Osteocyte (in vitro differentiated cells): ENCODE measurements at regions not wholly inside any gene's neighbourhood (a gene's known extent, or its start where the extent isn't known, plus 50 kb on each side); places are given as distances from the start of the nearest gene placed in this dataset.

Source experiments
- DNase-seq: peaks from one replicate; pipeline ENCODE4 v3.0.0; 2021; ENCODE audit warnings: mixed read lengths; ENCODE audit not compliant: unreplicated experiment; ENCODE audit errors: extremely low spot score
- H3K27ac Mint-ChIP-seq: one replicate; pipeline ENCODE4 v1.8.0; 2021; ENCODE audit warnings: mild to moderate bottlenecking, mixed read lengths; ENCODE audit not compliant: unreplicated experiment
- H3K27me3 Mint-ChIP-seq: one replicate; pipeline ENCODE4 v1.8.0; 2021; ENCODE audit warnings: mixed read lengths; ENCODE audit not compliant: unreplicated experiment
- H3K36me3 Mint-ChIP-seq: one replicate; pipeline ENCODE4 v1.8.0; 2021; ENCODE audit warnings: mixed read lengths; ENCODE audit not compliant: unreplicated experiment
- H3K4me1 Mint-ChIP-seq: one replicate; pipeline ENCODE4 v1.8.0; 2021; ENCODE audit warnings: mixed read lengths; ENCODE audit not compliant: unreplicated experiment
- H3K4me3 Mint-ChIP-seq: one replicate; pipeline ENCODE4 v1.8.0; 2021; ENCODE audit warnings: mild to moderate bottlenecking, moderate library complexity, mixed read lengths; ENCODE audit not compliant: unreplicated experiment
- H3K9me3 Mint-ChIP-seq: one replicate; pipeline ENCODE4 v1.8.0; 2021; ENCODE audit warnings: mixed read lengths; ENCODE audit not compliant: unreplicated experiment
- CTCF ChIP-seq: fragments of 200-600 bp; sonication (generic); IDR thresholded peaks from 2 replicates; pipeline ENCODE4 v1.5.0; 2021; ENCODE audit warnings: antibody characterized with exemption, mild to moderate bottlenecking, moderate library complexity

GRCh38 chr3:193981504-193981903 lies 154.4 kb upstream of the HES1 start:
- Mint-ChIP-seq H3K27me3 (peaks cover 36% of the 10 kb centered on the region), H3K36me3 (no peaks in the 10 kb centered on the region), H3K9me3 (no peaks in the 10 kb centered on the region), H3K4me1 (peaks cover 13% of the 10 kb centered on the region), H3K27ac (no peak overlapping the region), H3K4me3 (no peak overlapping the region)
- DNase-seq: no peak
- TF ChIP-seq CTCF: no peak

GRCh38 chr3:193982258-193982659 lies 153.7 kb upstream of the HES1 start:
- H3K36me3 Mint-ChIP-seq: peaks cover 3% of the 10 kb centered on the region
- no peak overlapping the region for H3K4me3 Mint-ChIP-seq
- DNase-seq: no peak
- no peak overlapping the region for H3K27ac Mint-ChIP-seq
- H3K27me3 Mint-ChIP-seq: peaks cover 41% of the 10 kb centered on the region
- TF ChIP-seq CTCF: no peak
- no peaks in the 10 kb centered on the region for H3K9me3 Mint-ChIP-seq
- peaks cover 16% of the 10 kb centered on the region for H3K4me1 Mint-ChIP-seq

GRCh38 chr3:193983846-193984818 lies 151.8 kb upstream of the HES1 start:
- Mint-ChIP-seq H3K9me3 (no peaks in the 10 kb centered on the region), H3K27ac (no peak overlapping the region), H3K36me3 (peaks cover 3% of the 10 kb centered on the region), H3K4me1 (peaks cover 16% of the 10 kb centered on the region), H3K27me3 (peaks cover 58% of the 10 kb centered on the region), H3K4me3 (no peak overlapping the region)
- no peak for TF ChIP-seq CTCF
- DNase-seq: no peak

- Mint-ChIP-seq H3K36me3 (peaks cover 5% of the 10 kb centered on the region), H3K27ac (no peak overlapping the region), H3K4me1 (peaks cover 12% of the 10 kb centered on the region), H3K9me3 (peaks cover 2% of the 10 kb centered on the region), H3K27me3 (peaks cover 63% of the 10 kb centered on the region), H3K4me3 (no peak overlapping the region)
- TF ChIP-seq CTCF: no peak
- no peak for DNase-seq
Observed at GRCh38 chr3:193984876-193985275, 151.1 kb upstream of the HES1 start.

- peaks cover 4% of the 10 kb centered on the region for H3K9me3 Mint-ChIP-seq
- no peak for TF ChIP-seq CTCF
- no peak overlapping the region for H3K4me3 Mint-ChIP-seq
- DNase-seq: no peak
- peaks cover 6% of the 10 kb centered on the region for H3K36me3 Mint-ChIP-seq
- no peak overlapping the region for H3K27ac Mint-ChIP-seq
- peaks cover 75% of the 10 kb centered on the region for H3K27me3 Mint-ChIP-seq
- H3K4me1 Mint-ChIP-seq: peaks cover 2% of the 10 kb centered on the region
Observed at GRCh38 chr3:193987186-193987585, 148.8 kb upstream of the HES1 start.
